SK-N-SH (cell line): ENCODE measurements at regions not wholly inside any gene's neighbourhood (a gene's known extent, or its start where the extent isn't known, plus 50 kb on each side); places are given as distances from the start of the nearest gene placed in this dataset.

ENCODE experiments used
- CHD2 ChIP-seq: fragments of 150-350 bp; IDR thresholded peaks from 2 replicates; pipeline ENCODE4 v1.6.1; 2018; ENCODE audit warnings: low read length; ENCODE audit not compliant: partially characterized antibody
- CTCF ChIP-seq: fragments of 200-600 bp; sonication (generic); IDR thresholded peaks from 2 replicates; pipeline ENCODE4 v1.6.1; 2017; ENCODE audit warnings: antibody characterized with exemption, mild to moderate bottlenecking, moderate library complexity
- GABPA ChIP-seq: IDR thresholded peaks from 2 replicates; pipeline ENCODE4 v1.4.0; 2012; ENCODE audit warnings: low read depth, mild to moderate bottlenecking
- POLR2AphosphoS5 ChIP-seq: IDR thresholded peaks from 2 replicates; pipeline ENCODE4 v1.6.1; 2012; ENCODE audit warnings: low read depth, low read length
- USF2 ChIP-seq: fragments of 150-350 bp; IDR thresholded peaks from 2 replicates; pipeline ENCODE4 v1.6.1; 2017; ENCODE audit warnings: antibody characterized with exemption, low read length, low read depth, borderline replicate concordance

GRCh38 chr12:61095111-61095510, 1165.1 kb upstream of the USP15 start:
- TF ChIP-seq CTCF (no peak), USF2 (no peak), GABPA (no peak), CHD2 (no peak), POLR2AphosphoS5 (no peak)
